Mucosa of gallbladder (tissue), 1 donor: ENCODE measurements at regions not wholly inside any gene's neighbourhood (a gene's known extent, or its start where the extent isn't known, plus 50 kb on each side); places are given as distances from the start of the nearest gene placed in this dataset.

Source experiments
- DNase-seq: peaks from one replicate; pipeline ENCODE4 v3.0.0-alpha.2; 2020; ENCODE audit warnings: low spot score
- donor health status: DM: no; HTN: no; CAD: no.

DNA sequence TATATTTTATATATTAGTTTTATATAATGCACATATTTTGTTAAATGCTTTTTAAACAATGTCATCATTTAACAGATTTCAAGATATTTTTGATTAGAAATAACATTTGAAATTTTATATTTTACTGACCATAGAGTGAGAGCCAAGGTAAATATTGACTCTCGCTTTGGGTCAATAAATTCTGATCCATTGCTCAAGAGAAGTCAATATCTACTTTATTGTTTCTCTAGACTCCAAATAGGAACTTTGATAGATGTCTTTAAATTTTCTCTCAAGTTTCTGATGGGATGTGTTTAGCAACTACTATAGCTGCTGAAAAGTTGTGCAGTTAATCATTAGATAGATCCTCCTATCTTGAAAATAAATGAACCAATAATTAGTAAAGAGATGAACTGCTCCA, 61.4 kb upstream of the ATXN7L3B start:
- no peak for DNase-seq

DNA sequence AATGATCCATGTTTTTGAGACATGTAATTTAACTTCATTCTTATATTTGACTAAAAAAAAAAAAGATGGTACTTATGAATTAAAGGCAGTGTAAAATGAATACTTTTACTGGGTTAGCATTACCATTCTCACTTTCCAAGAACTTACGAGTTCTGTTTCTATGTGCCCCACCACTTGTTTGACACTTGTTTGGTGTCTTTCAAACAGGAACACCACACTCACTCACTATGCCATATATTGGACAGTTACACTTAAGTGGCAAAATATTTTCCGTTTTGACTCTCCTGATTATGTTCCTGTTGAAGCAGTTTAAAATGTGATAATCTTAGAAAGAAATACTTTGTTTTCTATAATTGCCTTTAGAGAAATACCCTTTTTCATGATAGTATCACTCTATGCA, 56.6 kb upstream of the ATXN7L3B start:
- DNase-seq = no peak

DNA sequence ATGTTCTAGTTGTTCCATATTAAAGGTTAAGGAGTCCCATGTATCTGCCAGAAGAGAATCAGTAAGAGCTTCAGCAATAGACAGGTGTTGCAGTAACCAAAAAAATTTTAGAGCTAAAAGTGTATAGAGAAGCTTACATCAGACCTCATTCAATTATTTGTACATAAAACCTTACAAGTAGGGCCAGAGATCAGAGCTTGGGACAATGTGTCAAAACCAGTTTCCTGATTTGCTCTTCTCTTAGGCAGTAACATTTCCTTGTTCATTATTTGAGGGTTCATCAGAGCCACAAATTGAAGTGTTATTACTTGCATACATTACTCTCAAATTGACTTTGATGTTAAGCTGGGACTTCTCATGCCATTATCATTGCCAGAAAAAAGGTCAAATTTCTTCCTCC, 55.5 kb upstream of the ATXN7L3B start:
- DNase-seq = no peak

DNA sequence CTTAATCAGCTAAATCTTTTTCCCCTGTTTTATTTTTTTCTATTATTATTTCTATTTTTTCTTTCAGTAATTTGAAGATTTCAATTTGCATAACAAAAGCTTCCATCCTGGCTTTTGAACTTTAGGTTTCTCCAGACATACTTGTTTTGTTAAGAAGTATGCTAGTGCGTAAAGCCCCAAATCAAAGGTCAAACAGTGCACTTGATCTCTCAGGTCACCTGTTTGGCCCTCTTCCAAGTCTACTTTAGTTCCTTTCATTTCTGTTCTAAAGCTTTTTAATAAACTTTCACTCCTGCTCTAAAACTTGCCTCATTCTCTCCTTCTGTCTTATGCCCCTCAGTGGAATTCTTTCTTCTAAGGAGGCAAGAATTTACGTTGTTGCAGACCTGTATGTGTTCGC, 54.6 kb upstream of the ATXN7L3B start:
- no peak for DNase-seq
